T-cell (primary cell): ENCODE measurements at regions not wholly inside any gene's neighbourhood (a gene's known extent, or its start where the extent isn't known, plus 50 kb on each side); places are given as distances from the start of the nearest gene placed in this dataset.
"Not testable (repeated sequence)": the region's sequence is repeated elsewhere in the genome, so short reads cannot be mapped to it uniquely, and the experiment has no call there.

Experiments used
- ATAC-seq, 4 experiments: fragments of 200-7000 bp in 3 of 4; fragments of 150-1000 bp in 1 of 4; cut with Tn5 transposase; replicated peaks in 1 of 4; 1 replicate in 3 of 4; 2 replicates in 1 of 4; pipeline ENCODE4 v1.10.0; 2021; ENCODE audit warnings: moderate library complexity in 3 of 4, mild to moderate bottlenecking in 2 of 4, moderate number of reproducible peaks in 1 of 4
- CTCF ChIA-PET, 2 donors: fragments of 300-600 bp; sonication (Branson Sonifier 250); formaldehyde crosslinking; loops; one replicate each; lab custom pipeline; 2022; ENCODE audit warnings: antibody characterized with exemption in 2 of 2; lab: Charles Lee
- POLR2A ChIA-PET, 2 donors: fragments of 300-600 bp; sonication (Branson Sonifier 250); formaldehyde crosslinking; loops; one replicate each; lab custom pipeline; 2022; ENCODE audit warnings: antibody characterized with exemption in 2 of 2; lab: Charles Lee
- DNase-seq, 35 experiments: peaks; one replicate each; pipeline versions ENCODE4 v3.0.0 to v3.0.0-alpha.2; 2013 to 2023
- H3K27ac ChIP-seq: one replicate; pipeline ENCODE4 v1.5.1; 2013; ENCODE audit warnings: low read length
- H3K27me3 ChIP-seq, 2 experiments: replicated peaks in 1 of 2; 1 replicate in 1 of 2; 2 replicates in 1 of 2; pipeline versions ENCODE4 v1.6.1 to v1.7.0; 2013; ENCODE audit warnings: low read length in 1 of 2, mixed read lengths in 1 of 2; ENCODE audit not compliant: control insufficient read depth in 2 of 2, insufficient read depth in 2 of 2; ENCODE audit errors: extremely low read depth in 1 of 2
- H3K36me3 ChIP-seq, 2 donors: 1 replicate in 1 of 2; 2 replicates in 1 of 2; pipeline versions ENCODE4 v1.6.1 to v1.7.0; 2013; ENCODE audit warnings: low read length in 1 of 2; ENCODE audit not compliant: control insufficient read depth in 2 of 2, insufficient read depth in 1 of 2; ENCODE audit errors: extremely low read depth in 1 of 2
- H3K4me1 ChIP-seq, 2 experiments: 1 replicate in 1 of 2; 2 replicates in 1 of 2; pipeline versions ENCODE4 v1.6.1 to v1.7.0; 2013; ENCODE audit warnings: low read length in 2 of 2, mixed read lengths in 1 of 2; ENCODE audit not compliant: insufficient read depth in 2 of 2, control insufficient read depth in 1 of 2; ENCODE audit errors: extremely low read depth in 1 of 2
- H3K4me3 ChIP-seq, 2 donors: 1 replicate in 1 of 2; 2 replicates in 1 of 2; pipeline versions ENCODE4 v1.5.1 to v1.7.0; 2013; ENCODE audit warnings: mild to moderate bottlenecking in 2 of 2, low read length in 1 of 2, moderate library complexity in 1 of 2; ENCODE audit not compliant: control insufficient read depth in 1 of 2; ENCODE audit errors: extremely low read depth in 1 of 2
- H3K9me3 ChIP-seq: 2 replicates; pipeline ENCODE4 v1.7.0; 2013
- H3K27ac Mint-ChIP-seq, 2 donors: one replicate each; pipeline ENCODE4 v1.8.0; 2020 to 2021; ENCODE audit warnings: mild to moderate bottlenecking in 2 of 2, mixed read lengths in 2 of 2
- H3K27me3 Mint-ChIP-seq, 2 donors: one replicate each; pipeline ENCODE4 v1.8.0; 2021 to 2022; ENCODE audit warnings: mixed read lengths in 2 of 2
- H3K36me3 Mint-ChIP-seq: one replicate; pipeline ENCODE4 v1.8.0; 2021; ENCODE audit warnings: mixed read lengths
- H3K4me1 Mint-ChIP-seq, 3 donors: one replicate each; pipeline ENCODE4 v1.8.0; 2020 to 2022; ENCODE audit warnings: mixed read lengths in 3 of 3, mild to moderate bottlenecking in 1 of 3
- H3K4me3 Mint-ChIP-seq, 3 donors: one replicate each; pipeline ENCODE4 v1.8.0; 2020 to 2022; ENCODE audit warnings: mild to moderate bottlenecking in 3 of 3, mixed read lengths in 3 of 3, moderate library complexity in 3 of 3
- H3K9me3 Mint-ChIP-seq, 3 donors: one replicate each; pipeline ENCODE4 v1.8.0; 2020 to 2022; ENCODE audit warnings: mixed read lengths in 3 of 3
- WGBS: methylation state at CpG from one replicate; pipeline ENCODE4 v1.1.5; 2013; ENCODE audit warnings: missing lambda C conversion rate; ENCODE audit not compliant: insufficient coverage; 5-methylcytosine and 5-hydroxymethylcytosine counted together

- WGBS, result 89% methylated on average over 23 of the region's 32 CpGs
- Mint-ChIP-seq H3K4me3 (no peak overlapping the region), H3K36me3 (no peaks in the 10 kb centered on the region), H3K27me3 (no peaks in the 10 kb centered on the region), H3K4me1 (peaks cover 0 to 6% (median 0%) of the 10 kb centered on the region in 3 donors), H3K27ac (no peak overlapping the region), H3K9me3 (peaks cover 0 to 7% (median 5%) of the 10 kb centered on the region in 3 donors)
- Histone ChIP-seq H3K27ac (no peak overlapping the region), H3K9me3 (no peaks in the 10 kb centered on the region), H3K4me3 (no peak overlapping the region), H3K27me3 (peaks cover 0 to 21% of the 10 kb centered on the region in 2 experiments), H3K4me1 (no peaks in the 10 kb centered on the region), H3K36me3 (no peaks in the 10 kb centered on the region)
- DNase-seq (no peak), ATAC-seq (no peak)
- ChIA-PET CTCF (no interaction called here), POLR2A (no interaction called here)
Observed at GRCh38 chr18:79587779-79588635, 91.6 kb upstream of the CTDP1 start.

- ATAC-seq (no peak), DNase-seq (no peak)
- no peak overlapping the region for H3K4me3 ChIP-seq
- H3K4me1 ChIP-seq, result no peaks in the 10 kb centered on the region
- no peak overlapping the region for H3K4me3 Mint-ChIP-seq
- peaks cover 0 to 7% (median 7%) of the 10 kb centered on the region in 3 donors for H3K9me3 Mint-ChIP-seq
- no peaks in the 10 kb centered on the region for H3K27me3 Mint-ChIP-seq
- POLR2A ChIA-PET, result no interaction called here
- WGBS, result 75% methylated on average over 28 of the region's 38 CpGs
- no peak overlapping the region for H3K27ac Mint-ChIP-seq
- no peaks in the 10 kb centered on the region for H3K36me3 ChIP-seq
- no peaks in the 10 kb centered on the region for H3K36me3 Mint-ChIP-seq
- CTCF ChIA-PET, result no interaction called here
- H3K4me1 Mint-ChIP-seq, result peaks cover 0 to 6% (median 0%) of the 10 kb centered on the region in 3 donors
- peaks cover 0 to 21% of the 10 kb centered on the region in 2 experiments for H3K27me3 ChIP-seq
- no peak overlapping the region for H3K27ac ChIP-seq
- no peaks in the 10 kb centered on the region for H3K9me3 ChIP-seq
Observed at GRCh38 chr18:79588636-79589481, 90.7 kb upstream of the CTDP1 start.

- Mint-ChIP-seq H3K4me1 (no peaks in the 10 kb centered on the region), H3K27me3 (no peaks in the 10 kb centered on the region), H3K36me3 (no peaks in the 10 kb centered on the region), H3K27ac (no peak overlapping the region), H3K4me3 (no peak overlapping the region), H3K9me3 (peaks cover 0 to 7% (median 7%) of the 10 kb centered on the region in 3 donors)
- Histone ChIP-seq H3K4me1 (no peaks in the 10 kb centered on the region), H3K27ac (no peak overlapping the region), H3K36me3 (no peaks in the 10 kb centered on the region), H3K4me3 (no peak overlapping the region), H3K9me3 (no peaks in the 10 kb centered on the region), H3K27me3 (peaks cover 0 to 21% of the 10 kb centered on the region in 2 experiments)
- ChIA-PET POLR2A (no interaction called here), CTCF (no interaction called here)
- WGBS, result 79% methylated on average over 10 of the region's 15 CpGs
- no peak for DNase-seq
- no peak for ATAC-seq
Observed at GRCh38 chr18:79589601-79590091, 90.0 kb upstream of the CTDP1 start.

GRCh38 chr18:79590191-79591031 is 89.2 kb upstream of the CTDP1 start:
- Mint-ChIP-seq H3K9me3 (peaks cover 0 to 7% (median 7%) of the 10 kb centered on the region in 3 donors), H3K36me3 (no peaks in the 10 kb centered on the region), H3K4me1 (no peaks in the 10 kb centered on the region), H3K27ac (no peak overlapping the region), H3K27me3 (no peaks in the 10 kb centered on the region), H3K4me3 (no peak overlapping the region)
- no peaks in the 10 kb centered on the region for H3K9me3 ChIP-seq
- H3K27ac ChIP-seq, result no peak overlapping the region
- no peak overlapping the region for H3K4me3 ChIP-seq
- no peaks in the 10 kb centered on the region for H3K36me3 ChIP-seq
- ChIA-PET CTCF (no interaction called here), POLR2A (no interaction called here)
- WGBS, result 85% methylated on average over 21 of the region's 31 CpGs
- no peaks in the 10 kb centered on the region for H3K4me1 ChIP-seq
- DNase-seq, result no peak
- ATAC-seq, result no peak
- peaks cover 0 to 21% of the 10 kb centered on the region in 2 experiments for H3K27me3 ChIP-seq

GRCh38 chr18:79591032-79591308 is 88.6 kb upstream of the CTDP1 start:
- H3K4me1 Mint-ChIP-seq, result no peaks in the 10 kb centered on the region
- H3K4me1 ChIP-seq, result no peaks in the 10 kb centered on the region
- H3K36me3 Mint-ChIP-seq, result no peaks in the 10 kb centered on the region
- ChIA-PET POLR2A (no interaction called here), CTCF (no interaction called here)
- H3K9me3 ChIP-seq, result no peaks in the 10 kb centered on the region
- H3K27me3 ChIP-seq, result peaks cover 0 to 21% of the 10 kb centered on the region in 2 experiments
- no peaks in the 10 kb centered on the region for H3K27me3 Mint-ChIP-seq
- no peak overlapping the region for H3K4me3 Mint-ChIP-seq
- no peak overlapping the region for H3K27ac ChIP-seq
- no peak for ATAC-seq
- no peak for DNase-seq
- peaks cover 0 to 7% (median 7%) of the 10 kb centered on the region in 3 donors for H3K9me3 Mint-ChIP-seq
- no peaks in the 10 kb centered on the region for H3K36me3 ChIP-seq
- no peak overlapping the region for H3K27ac Mint-ChIP-seq
- WGBS, result no CpG with 5 or more reads among the region's 4 CpGs
- H3K4me3 ChIP-seq, result no peak overlapping the region

GRCh38 chr18:79592684-79593083 is 86.9 kb upstream of the CTDP1 start:
- POLR2A ChIA-PET, result not testable (repeated sequence)
- no CpG with 5 or more reads among the region's 3 CpGs for WGBS

More at GRCh38 chr18:79592684-79593083, 86.9 kb upstream of the CTDP1 start:
- H3K4me1 ChIP-seq, H3K36me3 ChIP-seq, H3K4me1 Mint-ChIP-seq, H3K27ac ChIP-seq, DNase-seq, H3K4me3 Mint-ChIP-seq, CTCF ChIA-PET, H3K36me3 Mint-ChIP-seq, H3K9me3 ChIP-seq, H3K9me3 Mint-ChIP-seq, H3K4me3 ChIP-seq, H3K27ac Mint-ChIP-seq, H3K27me3 Mint-ChIP-seq, ATAC-seq: not testable (repeated sequence)
- H3K27me3 ChIP-seq, result peaks cover 0 to 19% of the 10 kb centered on the region in 2 experiments
